Smooth muscle cell of the brain vasculature (primary cell): ENCODE measurements at regions not wholly inside any gene's neighbourhood (a gene's known extent, or its start where the extent isn't known, plus 50 kb on each side); places are given as distances from the start of the nearest gene placed in this dataset.
"Not testable (repeated sequence)": the region's sequence is repeated elsewhere in the genome, so short reads cannot be mapped to it uniquely, and the experiment has no call there.

Experiments
- DNase-seq: peaks from one replicate; pipeline ENCODE4 v3.0.0-alpha.2; 2012; ENCODE audit warnings: low read depth, low spot score

- no peak for DNase-seq
Observed at GRCh38 chr14:45867046-45867894, 614.3 kb upstream of the MIS18BP1 start.

DNA sequence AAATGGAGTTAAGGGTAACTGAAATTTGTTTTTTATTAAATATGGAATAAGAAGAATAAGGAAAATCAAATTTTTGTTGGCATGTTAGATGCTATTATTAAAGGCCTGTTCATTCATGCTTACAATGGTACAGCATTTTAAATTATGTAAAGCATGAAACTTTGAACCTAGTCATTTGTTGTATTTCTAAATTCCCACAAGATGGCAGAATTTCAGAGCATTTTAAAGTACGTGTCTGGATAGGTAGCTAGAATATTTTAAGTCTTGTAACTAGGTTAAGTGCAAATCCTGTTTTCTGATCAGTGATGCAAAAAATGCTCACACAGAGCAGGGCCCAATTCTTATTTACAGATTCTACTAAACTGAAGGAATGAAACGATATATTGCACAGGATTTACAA lies 585.6 kb upstream of the MIS18BP1 start:
- DNase-seq, result no peak

- no peak for DNase-seq
Observed at GRCh38 chr14:45819107-45819506, 566.1 kb upstream of the MIS18BP1 start.

- DNase-seq, result no peak
Observed at GRCh38 chr14:45811155-45811554, 558.2 kb upstream of the MIS18BP1 start.

GRCh38 chr14:45810152-45810872 lies 557.3 kb upstream of the MIS18BP1 start:
- no peak for DNase-seq

- no peak for DNase-seq
Observed at GRCh38 chr14:45807178-45807899, 554.3 kb upstream of the MIS18BP1 start.

DNA sequence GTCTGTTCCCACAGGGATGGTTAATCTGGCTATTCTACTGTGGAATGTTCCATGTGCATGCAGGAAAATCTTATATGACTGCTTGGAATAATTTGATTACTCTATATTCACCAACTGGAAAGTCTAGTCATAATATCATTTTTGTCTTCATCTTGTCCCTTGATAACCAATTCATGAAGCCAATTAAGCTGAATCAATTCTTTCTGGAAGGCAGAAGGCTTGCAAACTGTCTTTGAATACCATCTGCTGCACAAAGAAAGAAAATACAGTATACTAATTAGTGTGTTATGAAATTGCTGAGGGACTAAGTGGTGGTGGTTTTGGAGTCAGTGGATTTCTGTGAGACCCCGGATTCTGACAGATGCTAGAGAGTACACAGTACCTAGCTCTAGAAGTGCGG lies 546.5 kb upstream of the MIS18BP1 start:
- no peak for DNase-seq

- no peak for DNase-seq
Observed at GRCh38 chr14:45798659-45799058, 545.7 kb upstream of the MIS18BP1 start.

DNA sequence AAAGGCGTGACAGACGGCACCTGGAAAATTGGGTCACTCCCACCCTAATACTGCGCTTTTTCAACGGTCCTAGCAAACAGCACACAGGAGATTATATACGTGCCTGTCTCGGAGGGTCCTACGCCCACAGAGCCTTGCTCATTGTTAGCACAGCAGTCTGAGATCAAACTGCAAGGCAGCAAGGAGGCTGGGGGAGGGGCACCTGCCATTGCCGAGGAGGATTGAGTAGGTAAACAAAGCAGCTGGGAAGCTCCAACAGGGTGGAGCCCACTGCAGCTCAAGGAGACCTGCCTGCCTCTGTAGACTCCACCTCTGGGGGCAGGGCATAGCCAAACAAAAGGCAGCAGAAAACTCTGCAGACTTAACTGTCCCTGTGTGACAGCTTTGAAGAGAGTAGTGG lies 543.0 kb upstream of the MIS18BP1 start:
- not testable (repeated sequence) for DNase-seq

DNA sequence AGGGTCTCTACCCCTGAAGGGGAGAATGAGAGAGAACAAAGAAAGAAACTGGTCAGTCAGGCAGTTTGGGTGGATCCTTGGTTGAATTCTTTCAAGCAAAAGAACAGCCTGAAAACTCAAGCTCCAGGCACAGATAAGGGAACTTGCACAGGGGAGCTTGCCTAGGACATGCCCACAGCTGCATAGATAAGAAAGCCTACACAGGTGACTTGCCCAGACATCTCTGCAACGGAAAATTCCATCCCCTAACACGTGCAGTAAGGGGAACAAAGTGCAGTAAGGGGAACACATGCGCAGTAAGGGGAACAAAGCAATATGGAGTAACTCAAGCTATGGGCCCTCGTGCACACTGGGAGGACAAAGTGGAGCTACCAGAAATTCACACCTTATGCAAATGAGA lies 540.1 kb upstream of the MIS18BP1 start:
- no peak for DNase-seq

- DNase-seq, result no peak
Observed at GRCh38 chr14:45790293-45790692, 537.3 kb upstream of the MIS18BP1 start.

GRCh38 chr14:45787167-45787566 lies 534.2 kb upstream of the MIS18BP1 start:
- no peak for DNase-seq

DNA sequence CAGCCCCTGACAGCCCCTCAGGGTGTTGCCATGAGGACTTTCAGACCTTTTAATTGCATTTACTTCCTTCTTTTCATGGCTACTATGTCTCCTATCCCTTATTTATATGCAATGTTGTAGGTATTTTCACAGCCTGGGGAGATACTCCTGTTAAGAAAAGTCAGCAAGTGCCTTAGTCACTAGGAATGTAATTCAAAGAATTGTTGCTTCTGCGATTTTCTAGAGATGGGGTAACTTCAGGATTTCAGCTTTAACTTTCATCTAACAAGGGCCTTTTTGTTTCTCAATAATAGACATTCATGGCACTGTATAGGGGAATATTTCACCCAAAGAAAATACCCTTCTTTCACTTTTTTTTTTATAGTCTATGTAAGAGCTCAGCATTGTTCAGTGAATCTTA lies 533.3 kb upstream of the MIS18BP1 start:
- DNase-seq, result no peak

DNA sequence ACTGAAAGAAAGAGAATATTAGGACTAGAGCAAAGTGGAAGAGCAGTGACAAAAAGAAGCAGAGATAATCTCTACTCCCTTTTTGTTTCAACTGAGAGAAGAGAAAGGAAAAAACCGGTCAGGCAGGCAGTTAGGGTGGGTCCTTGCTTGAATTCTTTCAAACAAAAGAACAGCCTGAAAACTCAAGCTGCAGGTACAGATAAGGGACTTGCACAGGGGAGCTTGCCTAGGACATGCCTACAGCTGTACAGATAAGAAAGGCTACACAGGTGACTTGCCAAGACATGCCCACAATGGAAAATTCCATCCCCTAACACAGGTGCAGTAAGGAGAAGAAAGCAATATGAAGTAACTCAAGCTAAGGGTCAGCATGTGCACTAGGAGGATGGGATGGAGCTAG lies 532.2 kb upstream of the MIS18BP1 start:
- DNase-seq, result no peak

DNA sequence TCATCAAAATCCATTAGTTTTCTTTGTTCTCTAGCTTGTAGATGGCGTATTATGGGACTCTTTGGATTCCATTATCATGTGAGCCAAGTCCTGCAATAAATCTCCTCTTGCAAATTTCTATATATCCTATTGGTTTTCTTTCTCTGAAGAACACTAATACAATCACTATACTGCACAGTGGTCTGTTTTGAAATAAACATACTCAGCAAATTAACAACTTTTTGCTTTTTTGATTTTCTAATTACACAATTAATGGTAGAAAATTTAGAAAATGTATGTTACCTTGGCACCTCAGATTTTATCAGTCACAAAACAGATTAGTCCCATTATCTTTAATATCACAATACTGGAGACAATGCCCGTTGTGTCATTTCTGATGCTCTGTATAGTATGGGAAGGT lies 513.2 kb upstream of the MIS18BP1 start:
- DNase-seq, result no peak

DNA sequence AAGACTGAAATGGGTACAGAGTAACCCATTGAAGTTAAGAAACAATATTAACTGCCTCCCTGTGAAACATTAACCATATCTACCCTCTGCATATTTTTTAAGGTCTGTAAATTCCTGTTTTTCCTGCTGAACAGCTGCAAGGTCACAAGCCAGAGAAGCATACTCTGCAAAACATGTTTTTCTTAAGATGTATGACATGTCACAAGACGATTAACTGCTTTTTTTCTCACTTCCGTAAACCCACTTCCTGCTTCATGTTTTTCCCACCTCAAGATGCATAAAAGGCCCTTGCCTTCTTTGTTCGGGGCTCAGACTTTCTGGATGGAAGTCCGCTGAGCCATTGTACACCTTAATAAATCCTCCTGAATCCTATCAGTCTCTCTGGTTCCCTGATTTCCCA lies 504.7 kb upstream of the MIS18BP1 start:
- no peak for DNase-seq

DNA sequence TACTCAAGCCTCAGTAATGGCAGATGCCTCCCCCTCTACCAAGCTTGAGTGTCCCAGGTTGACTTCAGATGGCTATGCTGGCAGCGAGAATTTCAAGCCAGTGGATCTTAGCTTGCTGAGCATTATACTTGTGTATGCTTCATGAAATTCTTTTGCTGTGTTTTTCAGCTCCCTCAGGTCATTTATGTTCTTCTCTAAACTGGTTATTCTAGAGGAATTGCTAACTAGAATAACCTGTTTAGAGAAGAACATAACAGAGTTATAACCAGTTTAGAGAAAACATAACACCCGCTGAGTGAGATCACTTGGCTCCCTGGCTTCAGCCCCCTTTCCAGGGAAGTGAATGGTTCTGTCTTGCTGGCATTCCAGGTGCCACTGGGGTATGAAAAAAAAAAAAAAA lies 503.4 kb upstream of the MIS18BP1 start:
- not testable (repeated sequence) for DNase-seq

- no peak for DNase-seq
Observed at GRCh38 chr14:45743884-45744283, 490.9 kb upstream of the MIS18BP1 start.

- no peak for DNase-seq
Observed at GRCh38 chr14:45742187-45742586, 489.2 kb upstream of the MIS18BP1 start.

DNA sequence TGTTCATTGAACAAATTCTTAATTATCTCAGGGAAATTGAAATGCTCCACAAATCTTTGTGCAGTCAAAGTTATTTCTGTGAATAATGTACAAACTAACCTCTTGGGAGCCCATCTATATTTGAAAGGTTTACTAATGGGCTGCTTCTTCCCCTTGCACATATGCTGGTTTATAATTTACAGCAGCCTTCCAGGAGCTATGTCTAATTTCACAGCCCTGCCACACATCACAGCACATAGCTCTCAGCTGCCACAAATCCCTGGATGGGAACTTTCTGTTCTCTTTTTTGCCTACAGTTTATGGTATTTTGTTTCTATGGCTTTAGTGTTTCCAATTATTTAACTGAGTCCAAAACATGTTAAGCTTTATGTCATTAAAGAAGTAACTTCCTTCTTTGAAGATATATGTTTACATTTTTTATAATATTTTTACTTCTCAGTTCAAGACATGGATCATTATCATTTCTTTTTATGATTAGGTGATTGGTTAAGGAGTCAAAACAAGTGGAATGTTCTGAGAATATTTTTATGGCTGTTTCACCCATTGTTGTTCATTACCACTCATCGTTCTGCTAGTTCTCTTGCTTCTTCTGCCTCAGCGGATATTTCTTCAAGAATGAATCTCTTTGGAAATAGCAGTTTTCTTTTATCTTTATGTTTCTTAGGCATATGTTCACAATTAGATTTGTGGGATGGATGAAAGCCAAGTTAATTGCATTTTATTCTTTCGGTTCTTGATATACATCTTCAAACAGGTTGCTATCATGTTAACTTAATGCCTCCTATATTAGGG lies 475.6 kb upstream of the MIS18BP1 start:
- no peak for DNase-seq

GRCh38 chr14:45727133-45727532 lies 474.1 kb upstream of the MIS18BP1 start:
- DNase-seq, result no peak

GRCh38 chr14:45721472-45721871 lies 468.5 kb upstream of the MIS18BP1 start:
- DNase-seq, result no peak
